Activated CD4-positive, alpha-beta T cell treated with anti-CD3 and anti-CD28 coated beads for 24 hours (primary cell): ENCODE measurements at regions not wholly inside any gene's neighbourhood (a gene's known extent, or its start where the extent isn't known, plus 50 kb on each side); places are given as distances from the start of the nearest gene placed in this dataset.

ENCODE experiments used
- DNase-seq, 2 donors: peaks; one replicate each; pipeline ENCODE4 v3.0.0-alpha.2; 2020; ENCODE audit warnings: low read depth in 2 of 2

- DNase-seq, result no peak
Observed at GRCh38 chr11:91163619-91164451, 941.0 kb upstream of the CHORDC1 start.

GRCh38 chr11:91160661-91161060 is 937.8 kb upstream of the CHORDC1 start:
- no peak for DNase-seq

- no peak for DNase-seq
Observed at GRCh38 chr11:91158891-91159537, 936.2 kb upstream of the CHORDC1 start.

- DNase-seq, result no peak
Observed at GRCh38 chr11:91158297-91158696, 935.4 kb upstream of the CHORDC1 start.

- no peak for DNase-seq
Observed at GRCh38 chr11:91156041-91156440, 933.2 kb upstream of the CHORDC1 start.

GRCh38 chr11:91147885-91148284 is 925.0 kb upstream of the CHORDC1 start:
- DNase-seq, result no peak

GRCh38 chr11:91141655-91142054 is 918.8 kb upstream of the CHORDC1 start:
- DNase-seq, result no peak

- no peak for DNase-seq
Observed at GRCh38 chr11:91136631-91137030, 913.8 kb upstream of the CHORDC1 start.

- DNase-seq, result no peak
Observed at GRCh38 chr11:91133361-91133760, 910.5 kb upstream of the CHORDC1 start.

- DNase-seq, result no peak
Observed at GRCh38 chr11:91129596-91129995, 906.7 kb upstream of the CHORDC1 start.

GRCh38 chr11:91124363-91124762 is 901.5 kb upstream of the CHORDC1 start:
- no peak for DNase-seq

GRCh38 chr11:91115116-91115515 is 892.3 kb upstream of the CHORDC1 start:
- DNase-seq, result no peak

- DNase-seq, result no peak
Observed at GRCh38 chr11:91104237-91104636, 881.4 kb upstream of the CHORDC1 start.

- DNase-seq, result no peak
Observed at GRCh38 chr11:91100427-91100826, 877.6 kb upstream of the CHORDC1 start.

- no peak for DNase-seq
Observed at GRCh38 chr11:91097083-91097482, 874.2 kb upstream of the CHORDC1 start.

GRCh38 chr11:91093141-91093540 is 870.3 kb upstream of the CHORDC1 start:
- no peak for DNase-seq

- DNase-seq, result no peak
Observed at GRCh38 chr11:91091563-91091962, 868.7 kb upstream of the CHORDC1 start.

GRCh38 chr11:91086028-91086427 is 863.2 kb upstream of the CHORDC1 start:
- no peak for DNase-seq

GRCh38 chr11:91082255-91082654 is 859.4 kb upstream of the CHORDC1 start:
- DNase-seq, result no peak

- DNase-seq, result no peak
Observed at GRCh38 chr11:91081440-91082043, 858.7 kb upstream of the CHORDC1 start.

GRCh38 chr11:91078221-91078620 is 855.4 kb upstream of the CHORDC1 start:
- no peak for DNase-seq

- no peak for DNase-seq
Observed at GRCh38 chr11:91075032-91075695, 852.3 kb upstream of the CHORDC1 start.
